Left kidney (tissue), 1 donor: ENCODE measurements at regions not wholly inside any gene's neighbourhood (a gene's known extent, or its start where the extent isn't known, plus 50 kb on each side); places are given as distances from the start of the nearest gene placed in this dataset.

Experiments used
- DNase-seq: peaks from one replicate; pipeline ENCODE4 v3.0.0-alpha.2; 2013

DNA sequence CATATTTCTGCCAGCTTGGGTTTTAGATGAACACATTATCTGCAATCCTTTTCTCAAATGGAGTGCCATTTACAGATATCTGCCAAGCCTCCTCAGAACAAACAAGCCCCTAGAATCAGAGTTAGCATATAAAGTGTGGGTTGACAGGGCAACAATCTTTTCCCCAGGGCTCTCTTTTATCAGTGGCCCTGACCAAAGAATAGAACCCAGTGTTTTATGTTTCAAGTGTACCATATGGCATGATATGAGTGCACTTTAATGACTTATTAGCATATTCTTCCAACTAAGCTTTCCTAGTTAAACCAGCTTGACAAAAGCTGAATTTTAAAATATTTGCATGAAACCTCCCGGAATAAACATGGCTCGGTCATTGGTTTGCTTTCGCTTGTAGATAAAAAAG is 57.3 kb downstream of the EVX1 start:
- DNase-seq: no peak

DNA sequence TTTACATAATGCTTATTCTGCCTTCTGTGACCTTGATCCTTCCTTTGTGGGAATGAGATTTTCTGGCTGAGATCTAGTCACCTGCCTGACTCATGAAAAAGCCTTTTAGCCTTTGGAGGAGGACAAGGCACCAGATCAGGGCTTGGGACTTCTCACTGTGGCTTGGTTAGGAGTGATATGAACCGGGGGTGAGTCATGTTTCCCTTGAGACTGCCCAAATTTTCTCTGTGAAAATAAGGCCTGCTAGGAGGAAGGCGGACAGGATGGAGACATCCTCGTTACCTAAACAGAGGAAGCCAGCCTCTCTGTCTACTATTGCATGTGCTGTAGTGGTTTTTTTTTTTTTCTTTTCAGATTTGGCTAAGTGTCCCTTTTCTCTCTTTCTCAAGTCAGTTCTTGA is 57.8 kb downstream of the EVX1 start:
- DNase-seq: no peak

DNA sequence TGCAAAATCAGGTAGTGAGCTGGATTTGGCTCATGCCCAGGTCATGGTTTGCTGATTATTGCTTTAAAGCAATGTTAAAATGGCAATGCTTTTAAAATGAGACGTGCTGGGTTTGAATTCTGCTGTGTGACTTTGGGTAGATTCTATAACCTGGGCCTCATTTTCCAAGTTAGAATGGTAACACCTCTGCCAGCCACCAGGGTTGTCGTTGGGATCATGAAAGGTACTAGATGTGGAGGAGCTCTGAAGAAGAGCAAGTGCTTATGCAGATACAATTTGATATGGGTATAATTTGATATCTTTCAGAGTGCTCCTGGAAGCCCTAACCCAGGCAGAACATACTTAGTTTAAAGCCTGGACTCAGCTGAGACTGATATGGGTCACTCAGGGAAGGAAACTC is 60.0 kb downstream of the EVX1 start:
- no peak for DNase-seq

DNA sequence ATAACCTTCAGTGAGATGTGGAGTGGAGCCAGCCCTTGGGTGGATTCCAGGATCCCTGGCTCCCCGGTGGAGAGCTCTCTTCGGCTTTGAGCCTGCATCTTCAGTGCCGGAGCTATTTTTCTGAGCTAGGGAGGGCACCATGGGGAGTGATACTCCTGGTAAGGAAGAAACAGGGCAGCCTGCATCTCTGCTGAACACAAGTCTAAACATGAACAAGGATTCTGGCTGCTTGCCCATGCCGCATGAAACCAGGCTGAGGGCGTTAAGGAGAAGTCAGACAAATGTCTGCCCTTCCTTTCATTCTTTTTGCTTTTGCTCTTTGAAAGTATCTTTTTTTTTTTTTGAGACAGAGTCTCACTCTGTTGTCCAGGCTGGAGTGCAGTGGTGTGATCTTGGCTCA is 60.4 kb downstream of the EVX1 start:
- DNase-seq: no peak

DNA sequence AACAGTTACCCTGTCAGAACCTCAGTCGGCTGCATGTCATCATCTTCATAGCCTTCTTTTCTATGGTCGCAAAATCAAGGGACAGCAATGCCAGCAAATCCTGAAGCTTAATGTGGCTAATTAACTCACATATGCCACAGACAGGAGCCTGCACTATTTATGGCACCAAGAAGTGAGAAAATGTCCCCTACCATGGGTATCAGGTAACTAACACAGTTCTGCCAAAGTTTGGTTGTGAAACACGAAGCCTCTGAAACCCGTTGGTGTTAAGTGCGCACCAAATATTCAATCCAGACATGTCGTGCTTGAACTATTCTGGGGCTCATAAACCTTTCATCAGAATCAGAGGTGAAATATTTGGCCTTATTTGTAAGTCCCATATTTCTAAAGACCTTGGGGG is 63.3 kb downstream of the EVX1 start:
- DNase-seq: no peak

DNA sequence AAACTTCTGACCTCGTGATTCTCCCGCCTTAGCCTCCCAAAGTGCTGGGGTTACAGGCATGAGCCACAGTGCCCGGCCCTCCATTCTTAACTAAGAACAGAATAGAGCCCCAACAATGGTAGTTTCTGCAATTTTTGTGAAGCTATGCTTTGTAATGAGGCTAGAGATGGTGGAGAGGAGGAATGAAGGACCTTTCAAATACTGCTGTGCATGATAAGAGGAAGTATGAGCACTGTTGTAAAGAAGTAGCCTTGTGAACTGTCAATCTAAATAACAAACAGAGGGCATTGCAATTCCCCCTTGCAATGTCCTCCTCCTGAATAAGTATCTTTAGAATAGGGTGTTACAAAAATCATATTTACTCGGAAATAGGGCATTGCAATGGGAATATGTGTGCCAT is 70.2 kb downstream of the EVX1 start:
- no peak for DNase-seq

DNA sequence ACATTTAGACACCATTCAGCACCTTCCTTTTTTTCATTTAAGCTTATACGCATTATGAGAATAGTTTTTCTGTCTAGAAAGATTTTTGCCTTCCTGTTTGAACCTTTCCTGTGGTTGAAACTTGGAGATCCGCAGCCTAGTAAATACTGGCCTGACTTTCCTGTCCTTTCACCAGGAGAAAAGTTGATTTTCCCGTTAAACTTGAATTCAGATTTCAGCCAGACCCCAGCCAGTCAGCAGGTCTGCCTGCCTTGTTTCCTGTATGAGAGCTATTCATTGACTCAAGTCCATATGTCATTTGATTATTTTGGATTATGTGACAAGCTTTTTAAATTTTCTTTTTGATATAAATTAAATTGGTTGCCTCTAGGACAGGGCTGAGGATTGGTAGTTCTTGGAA is 71.5 kb downstream of the EVX1 start:
- DNase-seq: no peak

DNA sequence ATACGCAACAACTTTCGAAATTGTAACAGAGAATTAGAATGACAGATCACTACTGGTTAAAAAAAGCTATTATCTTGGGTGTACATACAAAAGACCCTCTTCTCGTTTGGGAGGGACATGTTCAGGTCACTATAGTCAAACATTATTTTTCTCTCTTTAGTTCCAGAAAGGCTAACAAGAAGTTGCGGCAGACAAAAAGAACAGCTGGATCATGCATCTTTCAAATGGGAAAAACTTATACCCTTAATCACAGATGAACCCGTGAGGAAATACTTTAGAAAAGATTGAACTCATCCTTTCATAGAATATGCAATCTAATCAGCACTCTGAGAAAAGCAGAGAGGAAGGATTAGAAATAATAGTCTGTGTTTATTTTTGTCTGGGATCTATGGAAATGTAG is 72.5 kb downstream of the EVX1 start:
- no peak for DNase-seq

DNA sequence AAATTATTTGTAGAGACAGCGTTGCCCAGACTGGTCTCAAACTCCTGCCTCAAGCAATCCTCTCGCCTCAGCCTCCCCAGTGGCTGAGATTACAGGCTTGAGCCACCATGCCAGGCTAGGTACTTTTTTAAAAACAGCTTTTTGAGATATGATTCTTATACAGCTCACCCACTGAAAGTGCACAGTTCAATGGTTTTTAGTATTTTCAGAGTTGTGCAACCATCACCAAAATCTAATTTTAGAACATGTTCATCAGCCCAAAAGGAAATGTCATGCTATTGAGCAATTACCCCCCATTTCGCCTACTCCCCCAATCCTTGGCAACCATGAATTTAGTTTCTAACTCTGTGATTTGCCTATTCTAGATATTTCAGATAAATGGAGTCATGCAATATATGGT is 73.7 kb downstream of the EVX1 start:
- DNase-seq: no peak

DNA sequence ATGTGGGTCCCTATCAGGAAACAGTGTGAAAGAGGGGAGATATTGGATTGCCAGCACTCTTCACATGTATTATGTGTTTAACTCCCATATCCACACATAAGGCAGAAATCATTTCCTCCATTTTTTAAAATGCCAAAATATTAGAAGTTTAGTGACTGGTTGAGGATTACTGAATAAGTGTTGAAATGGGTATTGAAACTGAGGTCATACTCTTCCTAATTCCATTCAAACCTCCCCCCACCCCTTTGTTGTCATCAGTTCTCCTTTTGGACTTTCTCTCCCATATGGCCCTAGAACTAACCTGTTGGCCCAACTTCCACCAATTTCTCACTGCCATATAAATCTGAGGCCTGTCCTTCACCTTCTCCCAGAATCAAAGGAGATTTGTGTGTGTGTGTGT is 81.6 kb downstream of the EVX1 start:
- no peak for DNase-seq

DNA sequence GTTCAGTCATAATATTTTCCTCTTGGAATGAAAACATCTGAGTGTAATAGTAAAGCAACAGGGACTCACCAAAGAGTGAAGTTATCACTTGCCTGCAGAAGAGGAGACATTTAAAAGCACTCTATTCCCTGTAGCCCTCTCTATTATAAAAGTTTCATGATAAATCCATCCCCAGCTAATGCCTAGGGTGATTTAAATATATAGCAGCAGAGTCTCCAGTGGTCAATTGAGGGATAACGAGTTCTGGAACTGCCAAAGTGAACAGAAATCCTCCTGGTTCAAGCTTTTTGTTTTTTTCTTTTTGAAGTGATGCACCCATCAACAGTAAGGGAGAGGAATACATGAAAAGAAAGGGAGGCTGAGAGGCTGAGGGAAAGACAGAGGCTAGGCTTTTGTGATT is 87.3 kb downstream of the EVX1 start:
- DNase-seq: no peak

DNA sequence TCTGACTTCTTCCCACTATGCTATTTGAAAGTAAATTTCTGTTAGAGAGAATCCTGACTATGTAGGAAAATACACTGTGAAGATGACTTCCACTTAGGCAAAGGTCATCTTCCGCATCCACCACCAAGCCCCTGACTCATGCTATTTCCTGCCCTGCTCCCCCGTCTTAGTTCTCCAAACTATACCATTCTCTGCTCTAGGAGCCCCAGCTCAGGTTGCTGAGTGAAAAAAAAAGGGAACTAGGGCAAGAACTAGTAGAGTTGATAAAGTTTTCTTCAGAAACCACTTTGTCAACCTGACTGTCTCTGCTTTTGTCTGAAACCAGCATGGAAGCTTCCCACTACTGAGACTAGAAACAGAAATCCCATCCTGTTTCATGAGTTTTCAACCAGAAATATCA is 96.9 kb downstream of the EVX1 start:
- DNase-seq: no peak

DNA sequence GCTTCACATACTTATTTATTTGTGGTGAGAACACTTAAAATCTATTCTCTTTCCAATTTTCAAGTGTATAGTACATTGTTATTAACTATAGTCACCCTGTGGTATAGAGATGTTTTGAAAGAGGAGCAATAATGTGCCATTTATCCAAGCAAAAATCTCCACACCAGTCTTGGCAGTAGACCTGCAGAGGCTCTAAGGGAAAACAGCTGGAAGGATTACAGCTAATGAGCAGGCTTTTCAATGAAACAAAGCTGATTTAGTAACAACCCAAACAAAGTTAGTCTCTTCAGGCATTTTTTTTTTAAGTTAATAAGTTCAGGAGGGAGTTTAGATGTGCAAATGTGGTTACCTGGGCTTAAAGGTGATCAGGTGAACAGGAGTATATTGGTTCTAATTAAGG is 101.9 kb downstream of the EVX1 start:
- no peak for DNase-seq

DNA sequence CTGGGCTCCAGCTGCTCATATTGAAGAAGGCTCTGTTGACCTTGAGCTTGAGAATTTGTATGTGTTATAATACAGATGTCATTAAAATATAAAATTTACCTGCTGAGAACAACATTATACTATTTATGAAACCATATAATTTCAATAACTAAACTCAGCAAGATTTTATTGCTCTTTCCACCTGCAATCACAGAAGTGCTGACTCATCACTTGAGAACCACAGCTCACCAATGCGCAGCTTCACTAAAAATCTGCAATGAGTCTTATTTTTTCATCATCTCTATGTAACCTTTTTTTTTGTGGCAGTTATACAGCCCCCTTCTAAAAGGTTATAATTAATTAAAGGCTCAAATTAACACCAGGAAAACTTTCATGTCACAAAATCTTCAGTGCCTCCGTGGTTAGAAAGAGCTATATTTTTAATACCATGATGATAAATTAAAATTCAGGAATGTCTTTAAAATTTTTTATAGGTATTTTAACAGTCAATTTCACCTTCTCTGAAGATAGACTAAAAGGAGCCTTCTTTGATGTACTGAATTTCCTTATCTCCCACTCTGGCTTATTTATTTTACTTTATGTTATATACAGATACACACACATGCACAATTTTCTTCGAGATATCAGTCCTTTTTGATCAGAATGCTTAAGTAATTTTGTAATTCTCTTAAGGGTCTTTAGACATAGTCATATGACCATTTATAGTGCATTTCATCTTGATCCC is 102.7 kb downstream of the EVX1 start:
- DNase-seq: no peak

DNA sequence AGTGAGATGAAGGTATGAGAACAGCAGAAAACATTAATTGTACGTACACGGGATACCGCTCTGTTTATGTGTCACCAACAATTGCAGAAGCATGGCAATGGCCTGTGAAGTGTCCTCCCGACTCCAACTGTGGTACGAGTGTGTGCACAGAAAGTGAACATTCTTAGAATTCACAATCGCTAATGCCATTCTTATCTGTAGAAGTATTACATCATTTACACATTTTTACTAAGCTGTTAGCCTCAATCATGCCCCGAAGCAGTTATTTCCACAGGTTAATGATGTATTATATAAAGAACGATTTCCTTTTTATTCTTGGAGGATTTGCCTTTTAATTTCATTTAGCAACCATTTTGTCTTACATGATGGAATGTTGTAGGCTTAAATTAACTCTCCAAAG is 103.4 kb downstream of the EVX1 start:
- no peak for DNase-seq

DNA sequence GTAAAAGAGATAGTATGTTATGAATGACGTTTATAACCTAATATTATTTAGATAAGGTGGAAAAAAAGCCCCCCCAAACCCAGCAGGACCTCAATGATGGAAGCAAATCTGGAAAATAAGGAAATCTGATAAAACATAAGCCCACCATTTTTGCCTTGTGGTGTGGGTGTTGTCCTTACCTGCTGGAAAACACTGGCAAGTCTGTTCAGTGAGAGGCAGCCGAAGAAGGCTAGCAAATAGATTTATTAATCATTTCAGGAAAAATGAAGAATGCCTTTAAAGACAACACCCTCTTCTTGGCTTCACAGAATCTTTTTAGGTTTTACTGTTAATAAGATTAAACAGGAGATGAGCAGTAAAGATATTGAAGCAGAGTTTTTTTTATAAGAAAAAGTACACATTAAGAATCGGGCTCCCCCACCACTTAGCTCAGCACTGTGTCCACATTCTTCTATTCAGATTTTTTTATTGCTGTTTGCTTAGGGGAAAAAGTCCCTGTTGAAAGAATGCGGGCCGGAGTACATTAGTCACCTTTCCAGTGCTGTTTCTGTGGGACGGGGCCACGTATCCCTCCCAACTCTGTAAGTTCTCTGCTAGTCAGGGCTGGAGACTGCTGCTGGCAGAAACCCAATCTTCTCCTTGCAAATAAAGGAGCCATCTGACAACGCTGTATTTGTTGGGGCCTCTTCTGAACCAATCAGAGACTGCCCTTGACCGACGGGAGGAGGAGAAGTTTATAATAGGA is 104.1 kb downstream of the EVX1 start:
- peak; percentile 35 for DNase-seq

DNA sequence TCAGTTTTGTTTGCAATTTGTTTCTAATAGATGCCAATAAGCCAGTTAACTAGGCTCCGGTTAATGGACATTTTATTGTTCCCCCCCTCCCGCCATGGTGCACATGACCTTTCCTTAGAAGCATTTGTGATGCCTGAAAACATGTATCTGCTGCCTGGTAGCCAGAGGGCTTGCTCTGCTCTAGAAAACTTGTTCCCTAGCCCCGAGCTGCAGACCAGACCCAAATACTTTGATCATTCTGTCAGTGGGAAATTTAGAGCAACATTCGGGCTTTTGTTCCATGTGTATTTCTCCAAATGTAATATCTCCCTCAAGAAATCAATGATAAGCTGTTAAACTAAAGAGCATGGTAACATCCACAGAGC is 104.7 kb downstream of the EVX1 start:
- no peak for DNase-seq

DNA sequence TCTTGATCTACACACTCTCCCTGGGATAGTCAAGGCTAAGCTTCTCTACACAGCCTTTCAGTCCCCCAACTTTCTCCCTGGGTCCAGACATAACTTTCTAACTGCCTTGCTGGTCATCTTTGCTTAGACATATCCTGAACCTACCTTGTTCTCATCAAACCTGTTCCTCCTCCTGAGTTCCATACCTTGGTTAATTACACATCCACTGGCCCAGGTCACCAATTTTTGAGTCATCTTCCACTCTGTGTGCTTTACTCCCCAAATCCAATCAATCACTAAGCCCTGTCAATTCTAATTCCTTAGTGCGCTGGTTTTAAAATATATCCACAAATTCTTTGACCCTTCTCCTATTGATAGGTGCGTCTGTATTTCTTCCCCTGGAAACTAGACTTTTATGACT is 107.0 kb downstream of the EVX1 start:
- DNase-seq: no peak

DNA sequence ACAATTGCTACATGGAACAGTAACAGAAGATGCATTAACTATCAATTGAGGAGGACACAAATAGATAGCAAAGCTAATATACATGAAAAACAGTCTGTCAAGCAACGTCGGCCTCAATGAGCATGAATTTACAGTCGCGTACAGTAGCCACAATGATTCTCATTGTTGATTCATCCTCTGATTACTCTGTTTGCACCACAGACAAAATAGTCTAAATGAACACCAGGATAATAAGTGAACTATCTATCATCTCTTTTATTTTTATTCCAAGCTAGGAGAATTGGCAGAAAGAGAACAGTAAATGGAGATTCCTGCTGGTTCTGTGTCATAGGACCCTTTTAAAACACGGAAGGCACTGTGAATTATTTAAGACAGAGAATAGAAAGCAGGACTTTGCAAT is 108.5 kb downstream of the EVX1 start:
- DNase-seq: no peak

DNA sequence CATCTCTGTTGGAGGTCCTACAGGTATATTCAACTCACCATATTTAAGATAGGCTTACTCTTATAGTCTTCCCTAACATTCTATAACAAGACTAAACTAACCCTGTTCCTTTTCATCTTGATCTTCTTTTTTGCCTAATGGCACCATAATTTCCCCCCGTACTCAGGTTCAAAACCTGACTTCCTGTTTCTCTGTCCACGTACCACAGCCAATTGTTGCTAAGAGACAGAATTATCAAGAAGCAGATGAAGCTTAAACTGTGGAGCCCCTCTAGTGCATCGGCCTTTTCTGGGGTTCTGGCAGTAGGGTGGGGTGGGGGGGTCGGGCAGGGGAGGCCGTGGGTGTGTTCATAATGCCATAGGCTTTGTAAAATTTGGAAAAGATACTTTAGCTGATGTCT is 109.2 kb downstream of the EVX1 start:
- no peak for DNase-seq

DNA sequence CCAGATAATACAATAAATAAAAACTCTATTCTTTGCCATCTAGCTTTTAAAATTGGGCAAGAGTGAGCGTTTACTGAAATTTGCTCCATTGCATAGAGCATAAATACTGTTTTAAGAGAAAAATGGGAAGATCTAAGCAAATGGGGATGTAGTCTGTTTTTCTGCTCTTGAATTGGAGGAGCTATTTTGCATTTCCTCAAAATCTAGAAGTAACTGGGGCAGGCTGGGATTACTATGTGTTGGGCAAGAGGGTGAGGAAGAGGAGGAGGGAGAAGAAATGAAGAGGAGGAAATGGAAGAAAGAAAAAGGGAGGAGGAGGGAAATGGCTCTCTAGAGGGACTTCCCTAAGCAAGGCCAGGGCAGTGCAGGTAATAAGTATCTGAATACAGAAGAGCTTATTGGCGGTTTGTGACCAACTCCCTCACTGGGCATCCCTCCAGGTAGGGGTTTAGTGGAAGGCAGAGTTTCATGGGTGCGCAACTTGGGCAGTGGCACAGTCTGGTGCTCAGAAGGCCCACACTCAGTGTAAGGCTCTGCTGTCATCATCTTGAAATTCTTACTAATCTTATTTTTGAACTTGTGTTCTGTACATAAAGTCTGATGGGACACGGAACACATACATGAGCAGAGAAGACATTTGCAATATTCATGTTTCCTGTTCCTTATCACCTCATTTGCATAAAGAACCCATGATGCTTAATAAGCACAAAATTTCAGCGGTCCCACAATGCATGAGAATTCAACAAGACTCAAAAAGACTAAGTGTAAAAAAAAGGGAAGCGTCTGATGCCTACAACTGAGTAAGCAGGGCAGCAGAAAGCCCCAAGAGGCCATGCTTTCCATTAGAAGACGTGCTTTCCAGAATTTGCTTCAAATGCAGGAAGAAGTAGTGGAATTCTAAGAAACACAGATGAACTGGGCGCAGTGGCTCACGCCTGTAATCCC is 116.9 kb downstream of the EVX1 start:
- DNase-seq: no peak

DNA sequence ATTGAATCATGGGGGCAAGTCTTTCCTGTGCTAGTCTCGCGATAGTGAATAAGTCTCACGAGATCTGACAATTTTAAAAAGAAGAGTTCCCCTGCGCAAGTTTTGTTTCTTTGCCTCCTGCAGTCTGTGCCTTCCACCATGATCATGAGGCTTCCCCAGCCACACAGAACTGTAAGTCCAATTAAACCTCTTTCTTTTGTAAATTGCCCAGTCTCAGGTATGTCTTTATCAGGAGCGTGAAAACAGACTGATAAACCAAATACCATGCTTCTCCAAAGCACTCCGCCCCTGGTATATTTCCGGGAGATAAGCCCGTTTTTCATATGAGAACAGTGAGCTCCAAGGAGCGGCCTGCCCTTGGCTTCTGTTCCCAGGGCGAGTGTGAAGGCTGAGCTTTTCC is 118.9 kb downstream of the EVX1 start:
- DNase-seq: no peak

DNA sequence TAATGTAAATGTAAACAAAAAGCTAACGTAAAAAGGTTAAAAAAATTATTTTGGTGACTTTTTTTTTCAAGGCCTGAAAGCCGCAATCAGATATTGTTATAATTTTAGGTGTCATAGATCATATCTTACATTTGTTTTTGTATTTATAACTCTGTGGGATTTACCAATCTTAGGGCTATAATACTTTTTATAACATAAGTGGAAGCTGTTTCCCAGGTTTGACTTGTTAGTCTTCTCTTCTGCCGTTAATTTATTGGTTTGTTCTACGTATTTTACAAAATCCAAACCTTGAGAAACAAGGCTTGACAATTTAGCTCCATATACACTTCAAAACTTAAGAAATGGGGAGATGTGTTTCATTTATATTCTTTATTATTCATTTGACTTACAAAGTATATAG is 119.4 kb downstream of the EVX1 start:
- no peak for DNase-seq
